ENCODE measurements at regions not wholly inside any gene's neighbourhood (a gene's known extent, or its start where the extent isn't known, plus 50 kb on each side); places are given as distances from the start of the nearest gene placed in this dataset.

DNA sequence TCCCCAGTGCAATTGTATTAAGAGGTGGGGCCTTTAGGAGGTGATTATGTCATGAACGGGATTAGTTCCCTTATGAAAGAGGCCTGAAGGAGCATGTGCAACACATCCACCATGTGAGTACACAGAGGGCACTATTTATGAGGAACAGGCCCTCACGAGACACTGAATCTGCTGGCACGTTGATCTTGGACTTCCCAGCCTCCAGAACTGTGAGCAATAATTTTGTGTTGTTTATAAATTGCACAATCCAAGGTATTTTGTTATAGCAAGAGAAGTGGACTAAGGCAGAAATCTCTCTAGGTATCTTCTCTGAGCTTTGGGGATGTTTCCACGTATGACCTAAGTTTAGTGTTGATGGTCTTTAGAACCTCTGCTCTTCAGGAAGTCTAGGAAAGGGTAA is 149.3 kb upstream of the CBLB start:
- H3K4me1 ChIP-seq (ENCODE audit: control insufficient read depth in 4 of 4, insufficient read depth in 4 of 4, low read length in 3 of 4) = no peaks in the 10 kb centered on the region
- DNase-seq (ENCODE audit: low spot score) = no peak
- no peaks in the 10 kb centered on the region for H3K27me3 ChIP-seq (ENCODE audit: control insufficient read depth in 4 of 4, insufficient read depth in 4 of 4, low read length in 3 of 4)
- 88% methylated on average over 4 of the region's 4 CpGs for WGBS
- H3K4me3 ChIP-seq (ENCODE audit: low read depth in 1 of 3, low read length in 3 of 3) = no peak overlapping the region
- H3K36me3 ChIP-seq (ENCODE audit: control insufficient read depth in 4 of 4, insufficient read depth in 3 of 4, low read depth in 1 of 4, low read length in 3 of 4) = no peaks in the 10 kb centered on the region
- H3K9ac ChIP-seq (ENCODE audit: low read depth in 1 of 2, low read length in 2 of 2) = no peak overlapping the region
- H3K9me3 ChIP-seq (ENCODE audit: control insufficient read depth in 4 of 4, low read length in 3 of 4) = no peaks in the 10 kb centered on the region
- TF ChIP-seq SP1 (IDR thresholded peaks at IDR 0.05) = no peak
- TF ChIP-seq HNF4A (conservative IDR thresholded peaks at IDR 0.05) = no peak
- no peak for TF ChIP-seq TAF1 (conservative IDR thresholded peaks at IDR 0.05)
- no peak for TF ChIP-seq FOXA1 (IDR thresholded peaks at IDR 0.05)
- no peak for TF ChIP-seq GABPA (IDR thresholded peaks at IDR 0.05 in 1 of 2, conservative IDR thresholded peaks at IDR 0.05 in 1 of 2)
- TF ChIP-seq, protein P1, sequence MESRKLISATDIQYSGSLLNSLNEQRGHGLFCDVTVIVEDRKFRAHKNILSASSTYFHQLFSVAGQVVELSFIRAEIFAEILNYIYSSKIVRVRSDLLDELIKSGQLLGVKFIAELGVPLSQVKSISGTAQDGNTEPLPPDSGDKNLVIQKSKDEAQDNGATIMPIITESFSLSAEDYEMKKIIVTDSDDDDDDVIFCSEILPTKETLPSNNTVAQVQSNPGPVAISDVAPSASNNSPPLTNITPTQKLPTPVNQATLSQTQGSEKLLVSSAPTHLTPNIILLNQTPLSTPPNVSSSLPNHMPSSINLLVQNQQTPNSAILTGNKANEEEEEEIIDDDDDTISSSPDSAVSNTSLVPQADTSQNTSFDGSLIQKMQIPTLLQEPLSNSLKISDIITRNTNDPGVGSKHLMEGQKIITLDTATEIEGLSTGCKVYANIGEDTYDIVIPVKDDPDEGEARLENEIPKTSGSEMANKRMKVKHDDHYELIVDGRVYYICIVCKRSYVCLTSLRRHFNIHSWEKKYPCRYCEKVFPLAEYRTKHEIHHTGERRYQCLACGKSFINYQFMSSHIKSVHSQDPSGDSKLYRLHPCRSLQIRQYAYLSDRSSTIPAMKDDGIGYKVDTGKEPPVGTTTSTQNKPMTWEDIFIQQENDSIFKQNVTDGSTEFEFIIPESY (IDR thresholded peaks at IDR 0.05) = no peak
- TF ChIP-seq MAX (IDR thresholded peaks at IDR 0.05) = no peak
- no peak for TF ChIP-seq FOXA2 (IDR thresholded peaks at IDR 0.05)
- TF ChIP-seq YY1 (IDR thresholded peaks at IDR 0.05) = no peak
- no peak for TF ChIP-seq RXRA (IDR thresholded peaks at IDR 0.05)
- TF ChIP-seq REST (IDR thresholded peaks at IDR 0.05) = no peak
- TF ChIP-seq ATF3 (IDR thresholded peaks at IDR 0.05) = no peak
- TF ChIP-seq, protein P2, sequence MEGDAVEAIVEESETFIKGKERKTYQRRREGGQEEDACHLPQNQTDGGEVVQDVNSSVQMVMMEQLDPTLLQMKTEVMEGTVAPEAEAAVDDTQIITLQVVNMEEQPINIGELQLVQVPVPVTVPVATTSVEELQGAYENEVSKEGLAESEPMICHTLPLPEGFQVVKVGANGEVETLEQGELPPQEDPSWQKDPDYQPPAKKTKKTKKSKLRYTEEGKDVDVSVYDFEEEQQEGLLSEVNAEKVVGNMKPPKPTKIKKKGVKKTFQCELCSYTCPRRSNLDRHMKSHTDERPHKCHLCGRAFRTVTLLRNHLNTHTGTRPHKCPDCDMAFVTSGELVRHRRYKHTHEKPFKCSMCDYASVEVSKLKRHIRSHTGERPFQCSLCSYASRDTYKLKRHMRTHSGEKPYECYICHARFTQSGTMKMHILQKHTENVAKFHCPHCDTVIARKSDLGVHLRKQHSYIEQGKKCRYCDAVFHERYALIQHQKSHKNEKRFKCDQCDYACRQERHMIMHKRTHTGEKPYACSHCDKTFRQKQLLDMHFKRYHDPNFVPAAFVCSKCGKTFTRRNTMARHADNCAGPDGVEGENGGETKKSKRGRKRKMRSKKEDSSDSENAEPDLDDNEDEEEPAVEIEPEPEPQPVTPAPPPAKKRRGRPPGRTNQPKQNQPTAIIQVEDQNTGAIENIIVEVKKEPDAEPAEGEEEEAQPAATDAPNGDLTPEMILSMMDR (IDR thresholded peaks at IDR 0.05; ENCODE audit: low read depth, low read length, missing input control) = no peak
- TF ChIP-seq NR2F2 (IDR thresholded peaks at IDR 0.05) = no peak
- TF ChIP-seq JUND (IDR thresholded peaks at IDR 0.05) = no peak
- TF ChIP-seq HNF4G (IDR thresholded peaks at IDR 0.05) = no peak
- TF ChIP-seq RAD21 (IDR thresholded peaks at IDR 0.05) = no peak
- H3K27ac ChIP-seq (ENCODE audit: low read depth in 1 of 2, low read length in 2 of 2) = no peak overlapping the region

All from liver (tissue), 8 donors.